PC-9 (cell line): ENCODE measurements at regions not wholly inside any gene's neighbourhood (a gene's known extent, or its start where the extent isn't known, plus 50 kb on each side); places are given as distances from the start of the nearest gene placed in this dataset.

Source experiments
- BruUV-seq: library from RNA; stranded (reverse); fragments of 400-500 nt; replicated peaks from 2 replicates; lab custom pipeline; 2021; lab: Mats Ljungman, UMichigan
- CTCF ChIA-PET: fragments of 300-600 bp; sonication (Branson Sonifier 250); formaldehyde crosslinking; loops from one replicate; lab custom pipeline; 2022; ENCODE audit warnings: antibody characterized with exemption; lab: Charles Lee
- POLR2A ChIA-PET: fragments of 300-600 bp; sonication (Branson Sonifier 250); formaldehyde crosslinking; loops from one replicate; lab custom pipeline; 2022; ENCODE audit warnings: antibody characterized with exemption; ENCODE audit not compliant: unreplicated experiment; lab: Charles Lee
- DNase-seq, 2 experiments: peaks; one replicate each; pipeline versions ENCODE4 v3.0.0 to v3.0.0-alpha.2; 2015 to 2022; ENCODE audit warnings: mixed read lengths in 1 of 2
- H2AFZ ChIP-seq: fragments of 200-600 bp; sonication (generic); 2 replicates; pipeline ENCODE4 v1.8.1; 2017; ENCODE audit warnings: antibody characterized with exemption
- H3F3A ChIP-seq: fragments of 200-600 bp; sonication (generic); 2 replicates; pipeline ENCODE4 v1.8.1; 2017; ENCODE audit warnings: antibody characterized with exemption, mild to moderate bottlenecking, low read depth; ENCODE audit not compliant: insufficient read depth
- H3K27ac ChIP-seq: fragments of 200-600 bp; sonication (generic); 2 replicates; pipeline ENCODE4 v1.6.1; 2016; ENCODE audit warnings: mixed run types
- H3K27me3 ChIP-seq: fragments of 200-600 bp; sonication (generic); 2 replicates; pipeline ENCODE4 v1.6.1; 2016; ENCODE audit warnings: low read depth, mixed run types; ENCODE audit not compliant: insufficient read depth
- H3K36me3 ChIP-seq: fragments of 200-600 bp; sonication (generic); 2 replicates; pipeline ENCODE4 v1.6.1; 2016; ENCODE audit warnings: low read depth, mixed run types
- H3K4me1 ChIP-seq: fragments of 200-600 bp; sonication (generic); replicated peaks from 2 replicates; pipeline ENCODE4 v1.6.1; 2016; ENCODE audit warnings: mixed run types; ENCODE audit not compliant: insufficient read depth
- H3K4me2 ChIP-seq: fragments of 200-600 bp; sonication (generic); 2 replicates; pipeline ENCODE4 v1.6.1; 2017; ENCODE audit warnings: mixed run types
- H3K4me3 ChIP-seq: fragments of 200-600 bp; sonication (generic); 2 replicates; pipeline ENCODE4 v1.6.1; 2016; ENCODE audit warnings: mixed run types
- H3K79me2 ChIP-seq: fragments of 200-600 bp; sonication (generic); 2 replicates; pipeline ENCODE4 v1.6.1; 2017; ENCODE audit warnings: low read depth, mixed run types
- H3K9me2 ChIP-seq: fragments of 200-600 bp; sonication (generic); 2 replicates; pipeline ENCODE4 v1.8.1; 2017; ENCODE audit warnings: mild to moderate bottlenecking; ENCODE audit not compliant: insufficient read depth
- H3K9me3 ChIP-seq: fragments of 200-600 bp; sonication (generic); 2 replicates; pipeline ENCODE4 v1.8.1; 2016; ENCODE audit warnings: low read depth; ENCODE audit not compliant: insufficient read depth
- H4K20me1 ChIP-seq: fragments of 200-600 bp; sonication (generic); 2 replicates; pipeline ENCODE4 v1.8.1; 2017; ENCODE audit not compliant: insufficient read depth
- CTCF ChIP-seq: fragments of 200-600 bp; sonication (generic); conservative IDR thresholded peaks from 2 replicates; pipeline ENCODE4 v1.6.1; 2017; ENCODE audit warnings: mixed run types, antibody characterized with exemption, mild to moderate bottlenecking, moderate library complexity
- EZH2 ChIP-seq: fragments of 200-600 bp; sonication (generic); IDR thresholded peaks from 2 replicates; pipeline ENCODE4 v1.8.0; 2017; ENCODE audit warnings: antibody characterized with exemption, low read depth
- intact Hi-C: fragments of 100-400 bp; cut with micrococcal nuclease; formaldehyde crosslinking; loops from one replicate; pipeline ENCODE4 v1.10.0; 2022; ENCODE audit not compliant: unreplicated experiment

- no peak for TF ChIP-seq CTCF
- TF ChIP-seq EZH2: no peak
- Histone ChIP-seq H3K36me3 (no peaks in the 10 kb centered on the region), H3F3A (no peaks in the 10 kb centered on the region), H3K4me1 (no peaks in the 10 kb centered on the region), H3K9me3 (no peaks in the 10 kb centered on the region), H4K20me1 (no peaks in the 10 kb centered on the region), H3K4me2 (no peak overlapping the region), H3K27ac (no peak overlapping the region), H3K79me2 (no peaks in the 10 kb centered on the region), H2AFZ (no peak overlapping the region), H3K9me2 (no peaks in the 10 kb centered on the region), H3K4me3 (no peak overlapping the region), H3K27me3 (peaks cover 6% of the 10 kb centered on the region; the same call in 1 of the 2 replicates)
- DNase-seq: no peak
- BruUV-seq: no TSS peak
- intact Hi-C loops: no loop called here
- POLR2A ChIA-PET: no interaction called here
- CTCF ChIA-PET: no interaction called here
Observed at GRCh38 chr10:1870491-1870890, 133.2 kb upstream of the ADARB2 start.

GRCh38 chr10:1869861-1870260, 132.5 kb upstream of the ADARB2 start:
- Histone ChIP-seq H3K27me3 (peaks cover 2% of the 10 kb centered on the region; the same call in 1 of the 2 replicates), H4K20me1 (no peaks in the 10 kb centered on the region), H3K27ac (no peak overlapping the region), H3K79me2 (no peaks in the 10 kb centered on the region), H2AFZ (no peak overlapping the region), H3K36me3 (no peaks in the 10 kb centered on the region), H3K9me2 (no peaks in the 10 kb centered on the region), H3K4me1 (no peaks in the 10 kb centered on the region), H3K4me2 (no peak overlapping the region), H3F3A (no peaks in the 10 kb centered on the region), H3K4me3 (no peak overlapping the region), H3K9me3 (no peaks in the 10 kb centered on the region)
- no TSS peak for BruUV-seq
- ChIA-PET CTCF (no interaction called here), POLR2A (no interaction called here)
- intact Hi-C loops: no loop called here
- DNase-seq: no peak
- TF ChIP-seq CTCF (no peak), EZH2 (no peak)

GRCh38 chr10:1860351-1860750, 123.0 kb upstream of the ADARB2 start:
- no peak overlapping the region for H3K4me3 ChIP-seq
- DNase-seq: no peak
- no peaks in the 10 kb centered on the region for H3F3A ChIP-seq
- peaks cover 15% of the 10 kb centered on the region for H3K27me3 ChIP-seq
- no peak for TF ChIP-seq EZH2
- no peak for TF ChIP-seq CTCF
- no peaks in the 10 kb centered on the region for H3K9me3 ChIP-seq
- no peaks in the 10 kb centered on the region for H3K4me1 ChIP-seq
- H3K27ac ChIP-seq: no peak overlapping the region
- BruUV-seq: no TSS peak
- H4K20me1 ChIP-seq: no peaks in the 10 kb centered on the region
- intact Hi-C loops: no loop called here
- no peaks in the 10 kb centered on the region for H3K79me2 ChIP-seq
- H3K4me2 ChIP-seq: no peak overlapping the region
- no peaks in the 10 kb centered on the region for H3K36me3 ChIP-seq
- POLR2A ChIA-PET: no interaction called here
- CTCF ChIA-PET: no interaction called here
- no peak overlapping the region for H2AFZ ChIP-seq
- H3K9me2 ChIP-seq: no peaks in the 10 kb centered on the region
